PC-3 (cell line): ENCODE measurements at regions not wholly inside any gene's neighbourhood (a gene's known extent, or its start where the extent isn't known, plus 50 kb on each side); places are given as distances from the start of the nearest gene placed in this dataset.

Experiments used
- CTCF ChIP-seq: fragments of 300-600 bp; sonication (generic); conservative IDR thresholded peaks from 2 replicates; pipeline ENCODE4 v1.5.1; 2017; ENCODE audit warnings: antibody characterized with exemption, low read depth, mild to moderate bottlenecking, low read length
- EZH2 ChIP-seq: fragments of 300-600 bp; sonication (generic); IDR thresholded peaks from one replicate; pipeline ENCODE4 v1.6.1; 2017; ENCODE audit warnings: antibody characterized with exemption, mild to moderate bottlenecking, low read length; ENCODE audit not compliant: unreplicated experiment

GRCh38 chr5:124614105-124614504 is 132.3 kb downstream of the ZNF608 start:
- TF ChIP-seq EZH2 (no peak), CTCF (no peak)
